Nucleus accumbens (tissue), 56 donors: ENCODE measurements at regions not wholly inside any gene's neighbourhood (a gene's known extent, or its start where the extent isn't known, plus 50 kb on each side); places are given as distances from the start of the nearest gene placed in this dataset.
"Not testable (repeated sequence)": the region's sequence is repeated elsewhere in the genome, so short reads cannot be mapped to it uniquely, and the experiment has no call there.

Experiments used
- DNase-seq, 56 donors: peaks; one replicate each; lab custom pipeline; 2025; lab: John Stamatoyannopoulos, UW

DNA sequence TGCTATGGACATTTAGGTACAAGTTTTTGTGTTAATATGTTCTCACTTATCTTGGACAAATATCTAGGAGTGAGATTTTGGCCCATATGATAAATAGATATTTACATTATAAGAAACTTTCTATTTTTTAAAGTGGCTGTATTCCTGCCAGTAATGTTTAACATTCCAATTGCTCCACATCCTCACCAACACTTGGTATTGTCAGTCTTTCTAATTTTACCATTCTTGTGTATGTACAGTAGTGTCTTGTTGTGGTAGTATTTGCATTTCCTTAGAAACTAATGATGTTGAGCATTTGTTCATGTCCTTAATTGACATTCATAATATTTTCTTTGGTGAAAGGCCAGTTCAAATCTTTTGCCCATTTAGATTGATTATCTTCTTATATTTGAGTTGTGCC is 171.4 kb upstream of the TSHZ3 start:
- no peak for DNase-seq

DNA sequence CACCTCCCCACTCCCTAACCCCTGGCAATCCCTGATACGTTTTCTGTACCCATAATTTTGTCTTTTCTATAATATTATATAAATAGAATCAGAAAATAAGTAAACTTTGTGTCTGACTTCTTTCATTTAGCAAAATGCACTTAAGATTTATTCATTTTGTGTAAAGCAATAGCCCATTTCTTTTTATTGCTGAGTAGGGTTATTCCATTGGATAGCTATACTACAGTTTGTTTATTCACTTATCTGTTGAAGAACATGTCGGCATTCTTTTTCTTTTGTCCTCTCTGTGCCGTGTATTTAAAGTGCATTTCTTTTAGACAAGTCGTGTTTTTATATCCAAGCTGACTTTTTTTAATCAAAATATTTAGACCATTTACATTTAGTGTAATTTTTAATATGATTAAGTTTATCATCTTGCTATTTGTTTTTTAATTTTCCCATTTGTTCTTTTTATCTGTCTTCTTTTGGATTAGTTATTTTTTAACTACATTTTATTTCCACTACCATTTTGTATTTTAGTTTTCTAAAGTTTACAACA is 176.4 kb upstream of the TSHZ3 start:
- DNase-seq, result no peak

DNA sequence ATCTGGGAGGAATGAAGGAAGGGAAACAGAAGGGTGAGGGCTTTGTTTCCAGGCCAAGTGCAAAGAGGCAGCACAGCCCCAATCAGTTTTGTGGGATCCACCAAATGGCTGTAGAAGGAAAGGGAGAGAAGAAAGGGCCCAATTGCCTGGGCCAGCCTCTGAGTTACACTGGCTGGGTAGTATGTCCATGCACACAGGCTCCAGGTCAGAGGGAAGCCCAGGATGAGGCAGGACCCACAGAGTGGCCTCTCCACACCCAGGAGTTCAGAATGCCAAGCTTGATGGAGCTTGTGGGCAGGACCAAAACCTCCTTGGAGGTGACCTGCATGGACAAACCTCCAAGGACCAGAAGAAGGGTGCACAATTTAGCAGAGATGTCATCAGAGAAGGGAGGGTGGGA is 178.2 kb upstream of the TSHZ3 start:
- DNase-seq, result no peak

DNA sequence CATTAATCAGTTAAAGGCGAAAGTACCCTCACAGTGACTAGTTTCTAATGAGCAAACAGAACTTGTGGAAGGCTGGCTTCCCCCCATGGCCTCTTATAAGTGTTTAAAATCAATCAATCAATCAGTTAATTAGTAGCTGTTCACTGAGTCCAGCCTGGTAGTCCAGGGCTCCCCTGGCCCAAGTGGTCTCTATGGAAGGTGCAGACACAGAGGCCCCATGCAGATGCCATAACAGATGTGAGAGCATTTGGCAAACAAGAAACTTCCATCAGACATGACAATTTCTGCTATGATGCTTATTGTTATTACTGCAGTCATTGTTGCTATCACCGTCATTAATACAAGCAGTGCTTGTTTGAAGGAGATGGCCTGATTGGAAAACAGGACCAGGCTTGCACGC is 179.0 kb upstream of the TSHZ3 start:
- no peak for DNase-seq

DNA sequence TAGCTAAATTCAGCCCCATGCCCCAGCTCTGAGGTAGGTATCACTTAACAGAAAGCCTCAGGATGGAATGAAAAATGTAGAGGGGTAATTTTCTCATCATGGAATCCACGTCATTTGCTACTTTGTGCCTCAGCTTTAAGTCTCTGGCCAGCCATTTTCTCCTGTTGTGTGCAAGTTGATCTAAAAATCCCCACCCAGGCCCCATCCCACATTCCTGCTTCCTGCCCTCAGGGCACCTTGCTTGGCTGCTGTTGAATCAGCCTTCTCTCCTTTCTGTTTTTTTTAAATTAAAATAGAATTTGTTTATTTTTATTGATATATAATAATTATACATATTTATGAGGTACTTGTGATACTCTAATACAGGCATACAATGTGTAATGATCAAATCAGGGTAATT is 179.9 kb upstream of the TSHZ3 start:
- no peak for DNase-seq

DNA sequence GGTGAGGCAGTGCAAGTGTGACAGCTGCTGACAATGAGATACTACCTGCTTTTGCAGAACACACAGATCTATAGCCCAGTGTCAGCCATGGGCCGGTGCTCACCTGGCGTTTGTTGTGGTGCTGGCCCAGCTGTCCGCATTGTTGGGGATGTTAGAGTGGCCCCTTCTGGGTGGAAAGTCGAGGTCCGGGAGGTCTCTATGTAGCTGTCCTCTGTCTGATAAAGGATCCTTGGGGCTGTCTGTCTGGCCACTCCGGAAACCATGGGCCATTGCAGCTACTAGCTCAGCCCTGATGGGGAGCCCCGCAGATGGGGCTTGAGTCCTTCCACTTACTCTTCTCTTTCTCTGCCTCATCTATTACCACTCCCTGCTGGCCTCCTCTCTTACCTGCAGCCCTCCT is 181.5 kb upstream of the TSHZ3 start:
- no peak for DNase-seq

DNA sequence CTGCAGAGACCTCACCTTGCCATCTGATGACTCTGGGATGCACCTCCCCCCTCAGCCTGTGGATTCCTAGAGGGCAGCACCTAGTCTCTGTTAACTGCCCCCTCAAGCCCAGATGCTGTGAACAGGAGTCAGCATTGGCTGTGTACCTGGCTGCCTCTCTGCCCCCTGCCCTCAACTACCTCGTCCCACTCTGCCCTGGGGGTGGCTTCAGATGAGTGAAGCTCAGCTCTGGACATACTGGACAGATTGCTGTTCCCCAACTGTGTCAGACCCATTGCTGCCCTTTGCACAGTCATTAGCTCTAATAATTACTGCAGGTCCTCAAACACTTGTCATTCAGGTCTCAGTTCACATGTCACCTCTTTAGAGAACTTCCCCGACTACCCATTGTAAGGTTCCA is 182.1 kb upstream of the TSHZ3 start:
- DNase-seq, result no peak

DNA sequence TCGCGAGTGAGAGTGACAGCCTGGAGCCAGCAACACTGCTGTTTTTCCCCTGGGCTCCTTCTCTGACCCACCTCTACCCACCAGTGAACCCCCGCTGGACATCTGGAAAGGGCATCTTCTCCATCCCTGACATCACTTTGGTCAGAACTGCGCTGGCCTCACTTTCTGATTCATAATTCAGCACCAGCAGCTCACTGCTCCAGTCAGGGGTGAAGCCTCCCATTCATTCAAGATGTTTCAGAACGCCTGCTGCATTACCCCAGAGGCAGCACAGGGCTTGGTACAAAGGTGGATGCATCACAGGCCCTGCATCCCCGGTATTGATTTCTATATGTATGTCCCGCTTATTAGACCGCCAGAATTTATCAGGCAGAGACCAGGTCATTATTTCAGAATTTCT is 182.8 kb upstream of the TSHZ3 start:
- no peak for DNase-seq

DNA sequence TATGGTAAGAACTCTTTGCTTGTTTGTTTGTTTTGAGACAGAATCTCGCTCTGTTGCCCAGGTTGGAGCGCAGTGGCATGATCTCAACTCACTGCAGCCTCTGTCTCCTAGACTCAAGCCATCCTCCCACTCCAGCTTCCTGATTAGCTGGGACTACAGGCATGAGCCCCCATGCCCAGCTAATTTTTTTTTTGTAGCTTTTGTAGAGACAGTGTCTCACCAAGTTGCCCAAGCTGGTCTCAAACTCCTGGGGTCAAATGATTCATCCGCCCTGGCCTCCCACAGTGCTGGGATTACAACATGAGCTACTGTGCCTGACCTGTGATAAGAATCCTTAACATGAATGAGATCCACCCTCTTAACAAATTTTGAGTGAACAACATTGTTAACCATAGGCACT is 183.9 kb upstream of the TSHZ3 start:
- no peak for DNase-seq

DNA sequence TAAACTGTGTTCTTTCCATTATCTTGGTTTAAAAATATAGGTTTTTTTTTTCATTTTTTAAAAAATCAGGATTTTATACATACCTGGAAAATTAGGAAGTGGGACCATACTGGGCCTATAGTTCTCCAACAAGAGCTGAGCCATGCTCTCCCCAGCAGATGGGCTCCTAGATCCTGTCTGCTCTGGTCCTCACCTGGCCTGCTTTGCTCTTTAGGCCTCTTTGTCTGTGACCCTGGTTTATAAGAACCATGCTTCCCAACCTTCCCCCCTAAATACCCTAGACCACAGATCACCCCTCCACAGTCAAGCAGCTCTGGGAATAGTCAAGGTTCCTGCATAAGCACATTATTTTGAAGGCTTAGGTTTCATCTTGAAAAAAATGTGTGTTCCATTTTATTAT is 185.0 kb upstream of the TSHZ3 start:
- no peak for DNase-seq

DNA sequence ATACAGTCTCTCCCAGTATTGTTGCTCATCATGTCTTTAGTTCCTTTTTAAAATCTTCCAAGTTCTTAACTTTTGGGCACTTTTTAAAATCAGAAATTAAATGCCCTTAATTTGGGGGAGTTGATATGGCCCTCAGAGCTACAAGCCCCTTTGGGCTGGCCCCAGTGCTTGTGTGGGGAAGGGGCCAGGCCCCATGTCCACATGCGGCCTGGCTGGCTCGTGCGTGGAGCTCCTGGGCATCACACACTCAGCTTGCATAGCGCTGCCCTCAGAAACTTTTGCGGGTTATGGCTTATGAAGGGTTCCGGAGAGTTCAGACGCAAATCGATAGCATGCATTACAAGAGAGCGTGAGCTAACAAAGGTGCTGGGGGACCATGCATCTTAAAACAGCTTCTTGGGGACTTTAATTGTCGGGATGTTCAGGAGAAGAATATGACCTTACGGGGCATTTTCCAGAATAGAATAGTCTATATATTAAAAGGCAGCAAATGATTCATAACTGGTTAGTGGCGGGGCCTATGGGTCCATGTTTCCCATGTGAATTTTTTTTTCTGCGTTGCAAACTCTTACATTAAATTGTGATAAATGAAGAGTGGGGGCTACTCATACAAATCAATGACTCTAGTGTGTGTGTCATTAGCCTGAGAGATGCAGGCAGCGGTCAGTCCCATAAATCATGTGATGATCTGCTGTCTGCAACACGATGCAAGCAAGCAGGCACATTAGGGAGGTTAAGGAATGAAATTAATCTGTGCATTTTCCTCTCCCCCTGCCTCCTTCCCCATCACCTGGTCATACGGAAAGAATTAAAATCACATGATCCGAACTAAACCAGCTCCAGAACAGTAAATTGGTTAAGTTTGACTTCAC is 185.8 kb upstream of the TSHZ3 start:
- no peak for DNase-seq

DNA sequence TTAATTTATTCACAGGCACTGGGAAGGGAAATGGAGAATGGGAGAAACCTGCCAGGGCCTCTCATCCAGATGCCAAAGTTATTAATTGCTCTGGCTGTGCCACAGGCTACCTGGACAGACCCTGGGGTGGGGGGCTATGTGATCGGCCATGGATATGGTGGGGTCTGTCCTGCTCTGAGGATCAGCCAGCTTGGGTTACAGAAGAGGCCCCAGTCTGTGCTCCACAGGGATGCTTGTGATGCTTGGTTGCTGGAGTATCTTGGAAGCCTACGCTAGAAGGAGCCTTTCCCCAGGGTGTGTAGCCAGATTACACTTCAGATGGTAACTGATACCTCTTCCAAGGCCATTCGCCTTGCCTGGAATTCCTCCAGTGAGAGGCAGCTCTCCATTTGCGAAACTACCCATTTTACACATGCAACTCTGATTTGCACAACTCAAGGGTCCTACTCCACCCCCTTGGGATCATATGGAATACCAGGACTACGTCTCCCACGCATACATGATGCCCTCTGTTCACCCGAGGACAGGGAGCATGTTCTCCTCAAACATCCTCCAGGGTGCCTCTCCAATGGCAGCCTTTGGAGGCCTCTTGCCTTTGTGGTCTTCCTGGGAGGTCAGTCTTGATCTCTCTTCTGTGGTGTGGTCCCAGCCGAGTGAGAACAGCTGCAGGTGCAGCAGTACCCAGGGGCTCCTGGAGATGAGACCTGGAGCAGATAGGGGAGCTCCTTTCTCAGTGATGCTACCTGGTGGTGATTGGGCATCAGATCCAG is 186.6 kb upstream of the TSHZ3 start:
- no peak for DNase-seq

DNA sequence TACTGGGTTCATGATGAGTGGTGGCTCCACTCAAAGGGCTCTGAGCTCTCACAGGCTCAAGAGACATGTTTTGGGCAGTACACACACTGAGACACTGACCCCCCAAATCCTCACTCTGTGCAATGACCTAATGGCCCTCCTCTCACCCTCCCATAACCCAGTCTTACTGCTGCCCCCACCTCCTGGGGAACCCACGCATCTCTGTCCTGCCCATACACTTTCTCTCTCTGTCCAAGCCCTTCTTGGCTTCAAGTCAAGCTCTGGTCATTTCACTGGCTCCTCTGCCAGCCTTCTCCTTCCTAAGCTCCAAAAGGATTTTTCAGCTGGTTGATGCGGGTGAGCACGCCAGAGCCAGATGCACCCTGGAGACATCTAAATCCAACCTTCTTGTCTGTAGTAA is 187.9 kb upstream of the TSHZ3 start:
- DNase-seq, result no peak

DNA sequence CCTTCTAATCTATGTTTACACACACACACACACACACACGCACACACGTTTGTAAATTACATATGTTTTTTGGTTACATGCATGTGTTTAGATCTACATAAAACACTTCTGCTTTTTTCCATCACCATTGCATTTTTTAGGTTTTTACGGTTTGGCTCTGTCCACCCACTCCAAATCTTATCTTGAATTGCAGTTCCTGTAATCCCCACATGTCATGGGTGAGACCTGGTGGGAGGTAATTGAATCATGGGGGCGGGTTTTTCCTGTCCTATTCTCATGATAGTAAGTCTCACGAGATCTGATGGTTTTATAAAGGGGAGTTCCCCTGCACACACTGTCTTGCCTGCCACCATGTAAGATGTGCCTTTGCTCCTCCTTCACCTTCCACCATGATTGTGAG is 188.7 kb upstream of the TSHZ3 start:
- not testable (repeated sequence) for DNase-seq

DNA sequence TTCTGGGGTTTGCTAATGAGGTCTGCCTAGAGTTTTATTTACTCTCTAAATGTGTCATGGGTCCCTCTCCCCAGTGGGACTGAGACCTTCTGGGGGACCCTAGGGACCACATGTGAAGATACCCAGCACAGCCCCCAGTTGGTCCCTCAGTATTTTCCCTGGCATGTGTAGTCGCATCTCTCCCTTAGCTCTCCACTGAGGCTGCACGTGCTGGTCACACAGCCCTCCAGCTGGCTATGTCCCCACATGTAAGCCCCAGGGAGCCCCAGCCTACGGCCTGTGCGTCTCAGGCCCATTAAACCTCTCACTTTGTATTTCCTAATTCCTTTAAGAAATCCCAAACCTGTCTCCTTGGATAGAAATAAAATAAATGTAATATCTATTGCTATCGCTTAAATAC is 189.6 kb upstream of the TSHZ3 start:
- no peak for DNase-seq

DNA sequence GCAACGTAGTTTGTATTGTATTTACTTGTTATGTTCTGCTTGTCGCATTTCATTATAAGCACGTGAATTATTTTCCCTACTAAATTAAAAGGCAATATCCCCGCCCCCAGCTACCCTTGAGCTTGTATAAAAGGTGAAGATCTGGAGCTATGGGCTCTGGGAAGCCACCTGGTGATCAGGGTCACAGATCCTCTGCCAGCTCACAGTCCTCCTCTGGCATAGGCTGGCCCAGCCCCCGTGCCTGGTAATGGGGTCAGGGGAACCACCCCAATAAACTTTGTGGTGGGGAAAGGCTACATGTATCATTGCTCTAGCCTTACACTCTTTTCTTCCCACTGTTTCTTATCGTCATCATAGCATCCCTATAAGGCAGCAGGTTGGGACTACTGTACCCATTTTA is 190.2 kb upstream of the TSHZ3 start:
- DNase-seq, result no peak

DNA sequence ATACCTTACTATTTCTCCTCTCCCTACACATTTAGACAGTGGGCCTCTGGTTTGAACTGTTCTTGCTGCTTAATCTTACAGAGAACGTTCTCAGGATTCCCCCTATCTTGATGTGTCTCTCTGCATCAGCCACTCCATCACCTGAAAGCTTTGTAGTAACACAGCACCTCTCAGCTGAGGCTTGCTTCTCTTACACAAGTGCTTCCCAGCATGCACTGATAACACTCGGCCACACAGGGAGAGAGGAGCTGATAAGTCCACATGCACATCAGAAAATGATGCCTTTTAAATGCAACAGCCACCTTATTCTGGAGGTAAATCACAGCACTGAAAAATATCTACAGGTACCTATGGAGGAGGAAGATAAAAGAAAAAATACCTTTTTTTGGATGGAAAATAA is 192.2 kb upstream of the TSHZ3 start:
- DNase-seq, result no peak

DNA sequence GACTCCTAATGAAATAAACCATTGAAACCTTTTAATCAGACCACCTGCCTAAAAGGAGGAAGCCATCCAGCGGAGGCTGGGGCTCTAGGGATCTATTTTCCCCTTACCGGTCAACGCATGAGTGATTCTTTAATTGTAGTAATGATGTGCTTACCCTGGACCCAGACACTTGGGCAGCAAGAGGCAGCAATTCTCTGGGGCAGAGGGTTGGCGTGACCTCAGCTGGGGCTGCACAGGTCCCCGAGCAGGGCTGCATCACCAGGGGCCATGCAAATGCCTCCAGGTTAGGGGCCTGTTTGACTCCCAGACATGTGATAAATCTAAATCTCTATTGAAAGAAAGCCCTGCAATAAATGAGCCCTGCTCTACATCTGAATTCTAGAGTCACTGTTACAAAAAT is 194.2 kb upstream of the TSHZ3 start:
- DNase-seq, result no peak

DNA sequence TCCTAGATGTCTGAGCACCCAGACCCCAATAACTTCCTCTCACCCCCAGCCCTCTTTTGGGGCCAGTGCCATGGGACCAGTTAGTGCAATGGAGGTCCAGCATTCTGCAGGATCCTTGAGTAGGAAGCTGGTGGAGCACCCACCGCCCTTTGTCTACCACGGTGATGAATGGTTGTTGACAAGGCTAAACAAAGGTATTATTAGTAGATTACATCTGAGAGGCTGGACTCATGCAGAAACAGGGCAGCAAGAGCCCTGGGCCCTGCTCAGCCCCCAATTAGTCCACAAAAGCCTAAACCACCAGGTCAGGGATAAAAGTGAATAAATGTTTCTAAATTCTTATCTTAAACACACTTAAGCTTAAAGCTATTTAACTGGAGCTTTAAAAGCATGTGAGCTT is 196.5 kb upstream of the TSHZ3 start:
- DNase-seq, result no peak

DNA sequence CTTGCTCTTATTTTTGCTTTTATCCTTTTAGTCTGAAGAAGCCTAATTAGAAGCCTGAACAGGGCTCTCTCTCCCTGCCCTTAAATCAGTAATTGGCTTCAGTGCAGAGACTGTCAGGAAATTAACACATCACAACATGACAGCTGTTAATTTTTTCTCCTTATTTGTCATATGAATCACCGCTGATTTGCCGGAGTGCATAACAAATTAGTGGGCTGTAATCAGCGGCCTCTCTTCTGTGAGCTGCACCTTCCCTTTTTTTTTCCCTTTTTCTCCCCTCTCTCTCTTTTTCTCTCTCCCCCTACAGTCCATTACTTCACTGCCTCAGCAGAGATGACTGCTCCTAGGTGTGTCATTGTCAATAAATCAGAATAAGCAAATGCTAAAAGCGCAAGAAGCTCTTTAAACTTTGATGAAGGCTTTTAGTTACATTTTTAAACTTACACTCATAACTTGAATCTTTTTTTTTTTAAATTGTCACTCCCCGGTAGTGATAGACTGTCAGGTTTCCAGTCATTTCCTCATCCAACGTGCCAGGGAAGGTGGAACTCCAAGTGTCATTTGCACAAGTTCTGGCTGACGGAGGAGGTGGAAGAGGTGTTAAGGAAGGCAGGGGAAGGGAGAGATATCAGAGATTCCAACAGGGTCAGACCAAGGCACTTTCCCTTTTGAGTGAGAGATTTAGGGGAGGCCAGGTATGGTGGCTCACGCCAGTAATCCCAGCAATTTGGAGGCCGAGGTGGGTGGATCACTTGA is 197.1 kb upstream of the TSHZ3 start:
- peak in 4 of 56 donors; percentile 3 to 16 (median 7) for DNase-seq

DNA sequence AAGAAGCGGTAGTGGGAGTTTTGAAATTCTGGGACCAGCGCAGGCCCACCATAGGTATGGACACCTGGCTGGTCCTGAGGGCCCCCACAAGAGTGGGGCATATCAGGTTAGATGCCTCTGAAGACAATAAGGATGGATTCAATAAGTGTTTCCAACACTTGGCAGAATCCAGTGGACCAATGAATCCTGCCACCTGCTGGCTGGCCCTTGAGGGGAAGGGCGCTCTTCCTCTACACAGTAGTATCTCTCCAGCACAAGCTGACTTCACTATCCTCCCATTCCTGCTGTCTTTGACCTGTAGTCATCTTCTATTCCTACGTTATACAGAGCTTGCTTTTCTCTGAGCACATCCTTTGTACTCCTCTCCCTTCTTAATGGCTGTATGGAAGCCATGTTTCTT is 199.7 kb upstream of the TSHZ3 start:
- peak in 2 of 56 donors; percentile 1 to 4 for DNase-seq
